Testis (tissue), 2 donors: ENCODE measurements at regions not wholly inside any gene's neighbourhood (a gene's known extent, or its start where the extent isn't known, plus 50 kb on each side); places are given as distances from the start of the nearest gene placed in this dataset.

Source experiments
- DNase-seq: peaks from one replicate; pipeline ENCODE4 v3.0.0-alpha.2; 2019
- H3K27ac ChIP-seq, 2 donors: fragments of 200-600 bp; sonication (generic); one replicate each; pipeline ENCODE4 v1.5.1; 2019
- H3K27me3 ChIP-seq: fragments of 200-600 bp; sonication (generic); one replicate; pipeline ENCODE4 v1.5.1; 2019
- H3K36me3 ChIP-seq: fragments of 200-600 bp; sonication (generic); one replicate; pipeline ENCODE4 v1.5.1; 2017; ENCODE audit warnings: low read depth; ENCODE audit errors: missing control alignments
- H3K4me1 ChIP-seq: fragments of 200-600 bp; sonication (generic); one replicate; pipeline ENCODE4 v1.5.1; 2019
- H3K4me3 ChIP-seq, 2 donors: fragments of 200-600 bp; sonication (generic); one replicate each; pipeline ENCODE4 v1.5.1; 2017 to 2019
- H3K9me3 ChIP-seq: fragments of 200-600 bp; sonication (generic); one replicate; pipeline ENCODE4 v1.5.1; 2017
- CTCF ChIP-seq, 3 experiments: fragments of 450-650 bp in 2 of 3; fragments of 200-600 bp in 1 of 3; sonication (generic) in 1 of 3; IDR thresholded peaks; one replicate each; pipeline ENCODE4 v1.5.1; 2016 to 2019; ENCODE audit warnings: antibody characterized with exemption in 3 of 3, mild to moderate bottlenecking in 2 of 3, moderate library complexity in 1 of 3
- POLR2A ChIP-seq: fragments of 450-650 bp; IDR thresholded peaks from one replicate; pipeline ENCODE4 v1.6.1; 2017; ENCODE audit warnings: antibody characterized with exemption, mild to moderate bottlenecking, moderate library complexity
- WGBS, 2 donors: methylation state at CpG; one replicate each; pipeline ENCODE4 v1.1.5; 2018; 5-methylcytosine and 5-hydroxymethylcytosine counted together
- intact Hi-C: fragments of 100-400 bp; cut with DNase I; formaldehyde crosslinking; loops from one replicate; pipeline ENCODE4 v1.15.1; 2023; ENCODE audit warnings: low total_unique reads

- Histone ChIP-seq H3K9me3 (no peaks in the 10 kb centered on the region), H3K27ac (no peak overlapping the region), H3K4me3 (no peak overlapping the region), H3K36me3 (no peaks in the 10 kb centered on the region), H3K4me1 (peaks cover 17% of the 10 kb centered on the region), H3K27me3 (no peaks in the 10 kb centered on the region)
- DNase-seq: no peak
- TF ChIP-seq CTCF (IDR thresholded peaks at IDR 0.05): no peak
- no peak for TF ChIP-seq POLR2A
- intact Hi-C loops: no loop called here
- 61 to 72% methylated on average over 3 of the region's 3 CpGs for WGBS, 2 donors
Measured at GRCh38 chr20:10925767-10926166, 252.0 kb upstream of the JAG1 start.

GRCh38 chr20:10927011-10927583 is 253.3 kb upstream of the JAG1 start:
- intact Hi-C loops: no loop called here
- 75 to 85% methylated on average over 5 of the region's 5 CpGs for WGBS, 2 donors
- peaks cover 17% of the 10 kb centered on the region for H3K4me1 ChIP-seq

GRCh38 chr20:10927936-10928840 is 254.4 kb upstream of the JAG1 start:
- Histone ChIP-seq H3K27ac (peak overlapping the region in 1 of 2 donors; percentile 32), H3K4me3 (no peak overlapping the region), H3K36me3 (no peaks in the 10 kb centered on the region), H3K9me3 (no peaks in the 10 kb centered on the region), H3K4me1 (peaks cover 17% of the 10 kb centered on the region), H3K27me3 (no peaks in the 10 kb centered on the region)
- DNase-seq: no peak
- intact Hi-C loops: no loop called here
- no peak for TF ChIP-seq POLR2A
- TF ChIP-seq CTCF (IDR thresholded peaks at IDR 0.05): no peak
- 58 to 67% methylated on average over 11 of the region's 11 CpGs for WGBS, 2 donors

More at GRCh38 chr20:10927011-10927583, 253.3 kb upstream of the JAG1 start:
- DNase-seq: no peak
- no peak overlapping the region for H3K27ac ChIP-seq
- no peaks in the 10 kb centered on the region for H3K27me3 ChIP-seq
- TF ChIP-seq POLR2A: no peak
- TF ChIP-seq CTCF (IDR thresholded peaks at IDR 0.05): no peak
- no peaks in the 10 kb centered on the region for H3K36me3 ChIP-seq
- H3K4me3 ChIP-seq: no peak overlapping the region
- H3K9me3 ChIP-seq: no peaks in the 10 kb centered on the region

- WGBS, 2 donors: 42 to 50% methylated on average over 2 of the region's 2 CpGs
- Histone ChIP-seq H3K9me3 (no peaks in the 10 kb centered on the region), H3K4me1 (peaks cover 17% of the 10 kb centered on the region), H3K27ac (peak overlapping the region in 1 of 2 donors; percentile 32), H3K4me3 (no peak overlapping the region), H3K27me3 (no peaks in the 10 kb centered on the region), H3K36me3 (no peaks in the 10 kb centered on the region)
- intact Hi-C loops: no loop called here
- TF ChIP-seq CTCF (IDR thresholded peaks at IDR 0.05) (no peak), POLR2A (no peak)
- DNase-seq: peak; percentile 30
Measured at GRCh38 chr20:10928841-10929421, 255.1 kb upstream of the JAG1 start.
